Body of pancreas (tissue), 4 donors: ENCODE measurements at regions not wholly inside any gene's neighbourhood (a gene's known extent, or its start where the extent isn't known, plus 50 kb on each side); places are given as distances from the start of the nearest gene placed in this dataset.

ENCODE experiments used
- CTCF ChIP-seq, 7 experiments: fragments of 450-650 bp in 4 of 7; fragments of 200-600 bp in 3 of 7; sonication (generic) in 3 of 7; IDR thresholded peaks; one replicate each; pipeline ENCODE4 v1.5.1; 2016 to 2019; ENCODE audit warnings: antibody characterized with exemption in 7 of 7
- POLR2A ChIP-seq, 3 donors: fragments of 450-650 bp; IDR thresholded peaks; one replicate each; pipeline ENCODE4 v1.6.1; 2016; ENCODE audit warnings: antibody characterized with exemption in 3 of 3, mild to moderate bottlenecking in 2 of 3

GRCh38 chr22:26798462-26799065, 141.2 kb downstream of the MIAT start:
- TF ChIP-seq CTCF (IDR thresholded peaks at IDR 0.05), result no peak
- TF ChIP-seq POLR2A (IDR thresholded peaks at IDR 0.05), result no peak
